KOPT-K1 (cell line): ENCODE measurements at regions not wholly inside any gene's neighbourhood (a gene's known extent, or its start where the extent isn't known, plus 50 kb on each side); places are given as distances from the start of the nearest gene placed in this dataset.

Source experiments
- H3K27ac ChIP-seq: fragments of 200-600 bp; sonication (generic); 2 replicates; pipeline ENCODE4 v1.5.1; 2016; ENCODE audit warnings: antibody characterized with exemption, mild to moderate bottlenecking, low read depth, low read length; ENCODE audit not compliant: poor library complexity, severe bottlenecking
- H3K36me3 ChIP-seq: fragments of 200-600 bp; sonication (generic); 2 replicates; pipeline ENCODE4 v1.5.1; 2017; ENCODE audit warnings: antibody characterized with exemption, mild to moderate bottlenecking, low read length, moderate library complexity; ENCODE audit not compliant: insufficient read depth
- H3K9me3 ChIP-seq: fragments of 200-600 bp; sonication (generic); 2 replicates; pipeline ENCODE4 v1.5.1; 2017; ENCODE audit warnings: antibody characterized with exemption, low read length, mild to moderate bottlenecking; ENCODE audit not compliant: insufficient read depth, poor library complexity, severe bottlenecking

DNA sequence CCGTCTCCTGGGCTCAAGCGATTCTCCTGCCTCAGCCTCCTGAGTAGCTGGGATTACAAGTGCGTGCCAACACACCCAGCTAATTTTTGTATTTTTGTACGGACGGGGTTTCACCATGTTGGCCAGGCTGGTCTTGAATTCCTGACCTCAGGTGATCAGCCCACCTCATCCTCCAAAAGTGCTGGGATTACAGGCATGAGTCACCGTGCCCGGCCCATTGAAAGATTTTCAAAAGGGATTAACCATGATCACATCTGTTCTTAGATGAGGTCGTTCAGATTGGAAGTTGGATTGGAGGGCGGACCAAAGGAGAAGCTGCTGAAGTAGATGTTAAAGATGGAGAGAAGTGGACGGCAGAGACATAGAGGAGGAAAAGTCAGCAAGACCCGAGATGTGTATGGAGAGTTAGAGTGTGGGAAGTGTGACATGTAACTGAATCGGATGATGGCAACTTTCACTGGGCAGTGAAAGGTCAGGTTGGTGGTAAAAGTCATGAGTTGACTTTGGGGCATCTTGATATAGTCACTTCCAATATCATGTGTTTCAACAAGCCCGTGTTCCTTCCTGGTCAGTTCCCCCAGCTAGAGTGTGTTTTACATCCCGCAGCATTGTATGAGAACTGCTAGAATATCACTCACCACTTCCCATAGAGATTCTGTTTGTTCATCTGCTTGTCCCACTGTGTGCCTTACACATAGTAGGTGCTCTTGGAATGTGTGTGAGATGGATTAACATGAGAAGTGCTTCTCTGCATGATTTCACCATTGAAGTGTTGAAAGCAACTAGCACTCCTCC, 54.4 kb upstream of the TINAGL1 start:
- Histone ChIP-seq H3K9me3 (no peaks in the 10 kb centered on the region), H3K27ac (no peak overlapping the region), H3K36me3 (peaks cover 61% of the 10 kb centered on the region)

DNA sequence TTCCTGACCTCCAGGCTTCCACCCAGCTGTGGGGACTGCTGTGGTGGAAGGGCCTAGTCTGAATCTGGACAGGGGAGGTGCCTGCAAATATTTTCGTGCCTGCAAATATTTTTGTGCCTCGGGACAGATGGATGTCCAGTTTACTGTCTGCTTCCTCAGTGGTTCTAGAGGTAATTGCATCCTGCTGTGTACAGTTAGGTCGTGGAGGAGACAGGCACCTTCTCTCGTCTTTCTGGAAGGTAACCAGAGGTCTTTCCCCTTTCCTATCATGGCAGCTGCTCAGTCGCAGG, 53.8 kb upstream of the TINAGL1 start:
- Histone ChIP-seq H3K27ac (no peak overlapping the region), H3K36me3 (peaks cover 55% of the 10 kb centered on the region), H3K9me3 (no peaks in the 10 kb centered on the region)

DNA sequence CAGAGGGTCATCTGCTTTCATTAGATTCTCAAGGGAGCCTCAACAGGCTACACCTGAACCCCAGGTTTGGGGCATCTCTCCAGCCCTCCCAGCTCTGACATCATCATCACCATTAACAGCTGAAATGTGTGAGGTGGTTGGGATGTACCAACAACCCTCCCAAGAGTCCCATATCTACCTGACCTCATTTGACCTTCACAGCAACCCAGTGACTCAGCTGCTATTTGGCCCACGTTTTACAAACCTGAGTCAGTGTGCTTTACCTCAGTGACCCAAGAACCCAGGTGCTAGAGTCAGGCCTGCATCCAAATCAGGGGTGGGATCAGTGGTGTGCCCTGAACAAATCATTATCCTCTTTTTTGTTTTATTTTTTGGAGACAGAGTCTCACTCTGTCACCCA, 53.3 kb upstream of the TINAGL1 start:
- no peaks in the 10 kb centered on the region for H3K9me3 ChIP-seq
- H3K36me3 ChIP-seq = peaks cover 52% of the 10 kb centered on the region
- no peak overlapping the region for H3K27ac ChIP-seq

DNA sequence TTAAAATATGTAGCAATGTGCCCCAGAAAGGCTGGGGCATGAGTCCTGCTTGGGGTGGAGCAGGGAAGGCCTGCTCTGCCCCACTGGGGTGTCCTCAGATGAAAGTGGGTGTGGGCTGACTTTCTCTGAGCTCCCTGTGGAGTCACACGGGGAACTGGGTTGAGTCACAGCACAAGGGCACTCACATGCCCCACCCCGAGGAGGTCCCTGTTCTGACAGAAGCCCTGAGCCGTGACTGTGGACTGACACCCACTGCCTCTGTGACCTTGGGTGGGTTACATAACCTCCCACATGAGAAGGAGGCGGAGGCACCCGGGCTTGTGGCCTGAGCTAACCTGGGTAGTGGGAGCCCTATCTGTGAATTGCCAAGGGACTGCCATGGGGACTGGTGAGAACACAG, 52.5 kb upstream of the TINAGL1 start:
- no peak overlapping the region for H3K27ac ChIP-seq

DNA sequence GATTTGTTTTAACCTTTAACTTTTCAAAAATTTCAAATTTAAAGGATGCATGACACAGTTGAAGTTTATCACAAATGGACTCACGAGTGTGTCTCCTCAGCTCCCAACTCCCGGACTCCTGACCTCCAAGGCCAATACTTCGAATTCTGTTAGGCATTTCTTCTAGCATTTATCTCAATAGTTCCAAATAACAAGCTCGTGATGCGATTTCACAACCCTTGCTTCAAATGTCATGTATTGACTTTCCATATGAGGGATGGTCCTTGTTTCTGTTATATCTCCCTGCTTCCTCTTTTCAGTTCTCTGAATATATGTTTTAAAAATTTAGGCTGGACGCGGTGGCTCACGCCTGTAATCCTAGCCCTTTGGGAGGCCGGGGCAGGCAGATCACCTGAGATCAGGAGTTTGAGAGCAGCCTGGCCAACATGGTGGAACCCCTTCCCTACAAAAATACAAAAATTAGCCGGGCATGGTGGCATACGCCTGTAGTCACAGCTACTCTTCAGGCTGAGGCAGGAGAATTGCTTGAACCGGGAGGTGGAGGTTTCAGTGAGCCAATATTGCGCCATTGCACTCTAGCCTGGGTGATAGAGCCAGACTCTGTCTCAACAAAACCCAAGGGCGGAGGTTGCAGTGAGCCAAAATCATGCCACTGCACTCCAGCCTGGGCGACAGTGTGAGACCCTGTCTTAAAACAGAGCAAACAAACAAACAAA, 52.0 kb upstream of the TINAGL1 start:
- no peak overlapping the region for H3K27ac ChIP-seq
- peaks cover 59% of the 10 kb centered on the region for H3K36me3 ChIP-seq
- H3K9me3 ChIP-seq = no peaks in the 10 kb centered on the region

More for the DNA sequence above, 52.5 kb upstream of the TINAGL1 start:
- H3K36me3 ChIP-seq = peaks cover 60% of the 10 kb centered on the region
- H3K9me3 ChIP-seq = no peaks in the 10 kb centered on the region
